ENCODE measurements at regions not wholly inside any gene's neighbourhood (a gene's known extent, or its start where the extent isn't known, plus 50 kb on each side); places are given as distances from the start of the nearest gene placed in this dataset.

GRCh38 chr11:45060707-45061106 is 85.7 kb upstream of the PRDM11 start:
- H3K27me3 ChIP-seq (ENCODE audit: insufficient read depth, low read length) = peaks cover 3% of the 10 kb centered on the region; the same call in 1 of the 2 replicates
- H3K4me3 ChIP-seq (ENCODE audit: low read depth, low read length, poor library complexity, severe bottlenecking) = no peak overlapping the region
- no peak overlapping the region for H3K4me2 ChIP-seq (ENCODE audit: low read length)
- no peak overlapping the region for H3K27ac ChIP-seq (ENCODE audit: low read depth, low read length, poor library complexity, severe bottlenecking)
- no peak overlapping the region for H2AFZ ChIP-seq (ENCODE audit: low read length)
- no peaks in the 10 kb centered on the region for H3K9me2 ChIP-seq (ENCODE audit: low read depth, low read length)
- H3K9ac ChIP-seq (ENCODE audit: low read length) = no peak overlapping the region
- H3K36me3 ChIP-seq (ENCODE audit: insufficient read depth, low read length) = no peaks in the 10 kb centered on the region
- TF ChIP-seq EZH2 (IDR thresholded peaks at IDR 0.05; ENCODE audit: borderline replicate concordance, low read length) (no peak), CTCF (IDR thresholded peaks at IDR 0.05; ENCODE audit: low read length) (no peak)
- H4K20me1 ChIP-seq (ENCODE audit: insufficient read depth, low read length) = no peaks in the 10 kb centered on the region
- no peaks in the 10 kb centered on the region for H3F3A ChIP-seq (ENCODE audit: insufficient read depth, low read length)
- no peaks in the 10 kb centered on the region for H3K4me1 ChIP-seq (ENCODE audit: insufficient read depth, low read length, severe bottlenecking)
- no peaks in the 10 kb centered on the region for H3K79me2 ChIP-seq (ENCODE audit: insufficient read depth, low read length)
- H3K9me3 ChIP-seq (ENCODE audit: low read length) = no peaks in the 10 kb centered on the region

- Histone ChIP-seq H3K27ac (ENCODE audit: low read depth, low read length, poor library complexity, severe bottlenecking) (no peak overlapping the region), H3K4me2 (ENCODE audit: low read length) (no peak overlapping the region), H3K27me3 (ENCODE audit: insufficient read depth, low read length) (peaks cover 4% of the 10 kb centered on the region; the same call in 1 of the 2 replicates), H3K36me3 (ENCODE audit: insufficient read depth, low read length) (no peaks in the 10 kb centered on the region), H3F3A (ENCODE audit: insufficient read depth, low read length) (no peaks in the 10 kb centered on the region), H3K4me1 (ENCODE audit: insufficient read depth, low read length, severe bottlenecking) (no peaks in the 10 kb centered on the region), H3K9me2 (ENCODE audit: low read depth, low read length) (no peaks in the 10 kb centered on the region), H3K79me2 (ENCODE audit: insufficient read depth, low read length) (no peaks in the 10 kb centered on the region), H3K9me3 (ENCODE audit: low read length) (no peaks in the 10 kb centered on the region), H3K9ac (ENCODE audit: low read length) (no peak overlapping the region), H4K20me1 (ENCODE audit: insufficient read depth, low read length) (no peaks in the 10 kb centered on the region), H3K4me3 (ENCODE audit: low read depth, low read length, poor library complexity, severe bottlenecking) (no peak overlapping the region), H2AFZ (ENCODE audit: low read length) (no peak overlapping the region)
- TF ChIP-seq EZH2 (IDR thresholded peaks at IDR 0.05; ENCODE audit: borderline replicate concordance, low read length) (no peak), CTCF (IDR thresholded peaks at IDR 0.05; ENCODE audit: low read length) (no peak)
These were observed 84.8 kb upstream of the PRDM11 start for GRCh38 chr11:45061641-45062040.

- Histone ChIP-seq H3K4me2 (ENCODE audit: low read length) (no peak overlapping the region), H3K9me2 (ENCODE audit: low read depth, low read length) (no peaks in the 10 kb centered on the region), H4K20me1 (ENCODE audit: insufficient read depth, low read length) (no peaks in the 10 kb centered on the region), H3K4me1 (ENCODE audit: insufficient read depth, low read length, severe bottlenecking) (no peaks in the 10 kb centered on the region), H3K27me3 (ENCODE audit: insufficient read depth, low read length) (peaks cover 4% of the 10 kb centered on the region; the same call in 1 of the 2 replicates), H3F3A (ENCODE audit: insufficient read depth, low read length) (no peaks in the 10 kb centered on the region), H3K79me2 (ENCODE audit: insufficient read depth, low read length) (no peaks in the 10 kb centered on the region), H3K9me3 (ENCODE audit: low read length) (no peaks in the 10 kb centered on the region), H3K9ac (ENCODE audit: low read length) (no peak overlapping the region), H2AFZ (ENCODE audit: low read length) (no peak overlapping the region), H3K36me3 (ENCODE audit: insufficient read depth, low read length) (no peaks in the 10 kb centered on the region), H3K4me3 (ENCODE audit: low read depth, low read length, poor library complexity, severe bottlenecking) (no peak overlapping the region), H3K27ac (ENCODE audit: low read depth, low read length, poor library complexity, severe bottlenecking) (no peak overlapping the region)
- no peak for TF ChIP-seq CTCF (IDR thresholded peaks at IDR 0.05; ENCODE audit: low read length)
- no peak for TF ChIP-seq EZH2 (IDR thresholded peaks at IDR 0.05; ENCODE audit: borderline replicate concordance, low read length)
These were observed 84.3 kb upstream of the PRDM11 start for GRCh38 chr11:45062115-45062514.
